SK-N-SH (cell line): ENCODE measurements at regions not wholly inside any gene's neighbourhood (a gene's known extent, or its start where the extent isn't known, plus 50 kb on each side); places are given as distances from the start of the nearest gene placed in this dataset.

Experiments
- CTCF ChIA-PET: fragments of 300-600, 350-600 bp; formaldehyde crosslinking; extraction: SDS; loops from one replicate; lab custom pipeline; 2021; lab: Yijun Ruan, JAX
- POLR2A ChIA-PET: fragments of 350-600 bp; sonication (Branson Sonifier 250); formaldehyde crosslinking; extraction: SDS; loops from one replicate; lab custom pipeline; 2020; ENCODE audit warnings: antibody characterized with exemption, inconsistent platforms; lab: Yijun Ruan, JAX
- DNase-seq: peaks from one replicate; pipeline ENCODE4 v3.0.0; 2012
- H2AFZ ChIP-seq: fragments of 200-600 bp; sonication (generic); 2 replicates; pipeline ENCODE4 v1.8.1; 2016; ENCODE audit warnings: antibody characterized with exemption, mild to moderate bottlenecking, low read depth
- H3F3A ChIP-seq: fragments of 200-600 bp; sonication (generic); replicated peaks from 2 replicates; pipeline ENCODE3; 2016; ENCODE audit warnings: antibody characterized with exemption, mild to moderate bottlenecking; ENCODE audit not compliant: insufficient read depth
- H3K27ac ChIP-seq, 2 experiments: fragments of 200-500 bp in 1 of 2; fragments of 200-600 bp in 1 of 2; sonication (Bioruptor generic) in 1 of 2; sonication (generic), shearing (Covaris generic) in 1 of 2; 2 replicates each; pipeline versions ENCODE4 v1.5.1 to v1.6.1; 2014 to 2016; ENCODE audit warnings: low read depth in 2 of 2, inconsistent platforms in 1 of 2, low read length in 1 of 2, mild to moderate bottlenecking in 1 of 2, mixed read lengths in 1 of 2
- H3K27me3 ChIP-seq: fragments of 200-600 bp; sonication (generic), shearing (Covaris generic); 2 replicates; pipeline ENCODE4 v1.6.1; 2016; ENCODE audit warnings: mixed run types; ENCODE audit not compliant: insufficient read depth
- H3K36me3 ChIP-seq, 2 experiments: fragments of 200-500 bp in 1 of 2; fragments of 200-600 bp in 1 of 2; sonication (Bioruptor generic) in 1 of 2; sonication (generic) in 1 of 2; replicated peaks in 1 of 2; 2 replicates each; pipeline versions ENCODE3 to v1.5.1; 2014 to 2016; ENCODE audit warnings: low read length in 1 of 2, mild to moderate bottlenecking in 1 of 2; ENCODE audit not compliant: insufficient read depth in 2 of 2, control insufficient read depth in 1 of 2
- H3K4me1 ChIP-seq, 2 experiments: fragments of 200-500 bp in 1 of 2; fragments of 200-600 bp in 1 of 2; sonication (Bioruptor generic) in 1 of 2; sonication (generic), shearing (Covaris generic) in 1 of 2; 2 replicates each; pipeline versions ENCODE4 v1.5.1 to v1.6.1; 2014 to 2016; ENCODE audit warnings: low read depth in 1 of 2, low read length in 1 of 2, mixed run types in 1 of 2; ENCODE audit not compliant: insufficient read depth in 2 of 2, control insufficient read depth in 1 of 2
- H3K4me2 ChIP-seq: fragments of 200-600 bp; sonication (generic), shearing (Covaris generic); 2 replicates; pipeline ENCODE4 v1.6.1; 2017; ENCODE audit warnings: mixed run types
- H3K4me3 ChIP-seq, 2 experiments: fragments of 200-500 bp in 1 of 2; fragments of 200-600 bp in 1 of 2; sonication (Bioruptor generic) in 1 of 2; sonication (generic), shearing (Covaris generic) in 1 of 2; 2 replicates each; pipeline versions ENCODE4 v1.5.1 to v1.8.1; 2014 to 2016; ENCODE audit warnings: low read depth in 2 of 2, inconsistent platforms in 1 of 2, low read length in 1 of 2, mild to moderate bottlenecking in 1 of 2, mixed read lengths in 1 of 2, moderate library complexity in 1 of 2
- H3K79me2 ChIP-seq: fragments of 200-600 bp; sonication (generic); 2 replicates; pipeline ENCODE4 v1.8.1; 2017; ENCODE audit warnings: mild to moderate bottlenecking; ENCODE audit not compliant: insufficient read depth
- H3K9ac ChIP-seq: fragments of 200-600 bp; sonication (generic); 2 replicates; pipeline ENCODE4 v1.6.1; 2017; ENCODE audit warnings: mixed run types
- H3K9me2 ChIP-seq: fragments of 200-600 bp; sonication (generic); 2 replicates; pipeline ENCODE4 v1.6.1; 2017; ENCODE audit warnings: mixed run types
- H3K9me3 ChIP-seq: fragments of 200-600 bp; sonication (generic); 2 replicates; pipeline ENCODE4 v1.6.1; 2017; ENCODE audit warnings: mixed run types, mild to moderate bottlenecking, moderate library complexity
- H4K20me1 ChIP-seq: fragments of 200-600 bp; sonication (generic); 2 replicates; pipeline ENCODE4 v1.6.1; 2017; ENCODE audit warnings: mild to moderate bottlenecking, mixed run types; ENCODE audit not compliant: insufficient read depth
- EP300 ChIP-seq, 2 experiments: IDR thresholded peaks; 2 replicates each; pipeline versions ENCODE4 v1.4.0 to v1.6.1; 2012; ENCODE audit warnings: borderline replicate concordance in 1 of 2, low read depth in 1 of 2, low read length in 1 of 2
- FOSL2 ChIP-seq: IDR thresholded peaks from 2 replicates; pipeline ENCODE4 v1.4.0; 2012; ENCODE audit warnings: low read depth, mild to moderate bottlenecking, moderate library complexity, borderline replicate concordance
- FOXJ3 ChIP-seq: sonication (generic); formaldehyde crosslinking; IDR thresholded peaks from 2 replicates; pipeline ENCODE4 v1.5.1; 2020; ENCODE audit warnings: mild to moderate bottlenecking, missing genetic modification reagents
- GABPA ChIP-seq: IDR thresholded peaks from 2 replicates; pipeline ENCODE4 v1.4.0; 2012; ENCODE audit warnings: low read depth, mild to moderate bottlenecking
- GATA2 ChIP-seq: sonication (generic); formaldehyde crosslinking; IDR thresholded peaks from 2 replicates; pipeline ENCODE4 v1.5.0; 2020; ENCODE audit warnings: mild to moderate bottlenecking, missing genetic modification reagents
- JUND ChIP-seq: IDR thresholded peaks from 2 replicates; pipeline ENCODE4 v1.4.0; 2012
- NFIC ChIP-seq: IDR thresholded peaks from 2 replicates; pipeline ENCODE4 v1.4.0; 2012; ENCODE audit warnings: borderline replicate concordance
- POLR2AphosphoS5 ChIP-seq: IDR thresholded peaks from 2 replicates; pipeline ENCODE4 v1.6.1; 2012; ENCODE audit warnings: low read depth, low read length
- RXRA ChIP-seq: IDR thresholded peaks from 2 replicates; pipeline ENCODE4 v1.4.0; 2012; ENCODE audit warnings: low read depth, mild to moderate bottlenecking, borderline replicate concordance
- SIN3A ChIP-seq: IDR thresholded peaks from 2 replicates; pipeline ENCODE4 v1.6.1; 2012; ENCODE audit warnings: low read depth, mild to moderate bottlenecking, low read length, moderate library complexity, borderline replicate concordance
- SMC3 ChIP-seq: IDR thresholded peaks from 2 replicates; pipeline ENCODE4 v1.6.1; 2012; ENCODE audit warnings: low read depth, low read length, improper control_type of control experiment
- TAF1 ChIP-seq: IDR thresholded peaks from 2 replicates; pipeline ENCODE4 v1.6.1; 2012; ENCODE audit warnings: low read depth, mild to moderate bottlenecking, low read length, moderate library complexity, borderline replicate concordance
- TCF12 ChIP-seq: IDR thresholded peaks from 2 replicates; pipeline ENCODE4 v1.4.0; 2012
- TEAD4 ChIP-seq: IDR thresholded peaks from 2 replicates; pipeline ENCODE4 v1.4.0; 2012; ENCODE audit warnings: mild to moderate bottlenecking, borderline replicate concordance; ENCODE audit not compliant: insufficient read depth
- YY1 ChIP-seq: IDR thresholded peaks from 2 replicates; pipeline ENCODE4 v1.4.0; 2012; ENCODE audit warnings: low read depth, mild to moderate bottlenecking
- WGBS: methylation state at CpG from one replicate; pipeline ENCODE4 v1.1.6; 2017; ENCODE audit warnings: low lambda C conversion rate; 5-methylcytosine and 5-hydroxymethylcytosine counted together
- TF ChIP-seq, protein P1 (sequence below): IDR thresholded peaks from 2 replicates; pipeline ENCODE4 v1.4.0; 2012; ENCODE audit warnings: low read depth
- TF ChIP-seq, protein P2 (sequence below): IDR thresholded peaks from 2 replicates; pipeline ENCODE4; 2012
- TF ChIP-seq, protein P3 (sequence below): IDR thresholded peaks from 2 replicates; pipeline ENCODE4 v1.4.0; 2012; ENCODE audit warnings: low read depth, borderline replicate concordance
- TF ChIP-seq, protein P4 (sequence below): IDR thresholded peaks from 2 replicates; pipeline ENCODE4 v1.6.1; 2012; ENCODE audit warnings: mild to moderate bottlenecking, low read depth, low read length, moderate library complexity
- TF ChIP-seq, protein P5 (sequence below): fragments of 200-600 bp; sonication (generic); IDR thresholded peaks from 2 replicates; pipeline ENCODE4 v1.6.1; 2017; ENCODE audit warnings: antibody characterized with exemption, mild to moderate bottlenecking, moderate library complexity

DNA sequence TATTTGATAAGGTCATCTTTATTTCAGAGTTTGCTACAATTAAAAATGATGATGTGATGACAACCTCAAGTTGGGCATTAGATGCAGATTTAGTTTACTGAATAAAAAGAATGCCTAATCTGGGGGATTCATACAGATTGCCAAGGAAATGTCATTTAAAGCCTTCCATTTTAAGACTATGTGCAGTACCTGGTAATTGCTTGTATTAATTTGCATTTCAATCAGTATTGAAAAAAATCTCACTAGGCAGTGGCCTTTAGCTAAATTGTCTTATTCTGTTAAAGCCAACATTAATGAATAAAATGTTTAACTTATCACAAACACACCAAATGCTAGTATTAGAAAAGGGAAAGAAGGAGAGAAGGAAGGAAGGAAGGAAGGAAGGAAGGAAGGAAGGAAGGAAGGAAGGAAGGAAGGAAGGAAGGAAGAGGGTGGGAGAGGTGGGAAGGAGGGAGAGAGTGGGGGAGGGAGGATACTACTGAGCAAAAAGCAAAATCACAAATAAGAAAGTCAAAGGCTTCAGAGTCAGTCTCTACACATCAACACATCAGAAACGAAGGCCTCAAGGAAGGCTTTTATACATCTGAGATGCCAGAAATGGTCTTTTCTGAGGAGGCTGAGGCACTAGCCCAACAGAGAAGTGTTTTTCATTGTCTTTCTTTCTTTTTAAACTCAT lies 271.1 kb upstream of the CLEC14A start:
- CTCF ChIA-PET = no interaction called here
- Histone ChIP-seq H3K4me3 (no peak overlapping the region), H3K27me3 (no peaks in the 10 kb centered on the region), H3K9ac (no peak overlapping the region), H3F3A (no peaks in the 10 kb centered on the region), H3K4me1 (no peaks in the 10 kb centered on the region; a peak in 1 of 4 replicates), H3K27ac (no peak overlapping the region), H3K9me3 (no peaks in the 10 kb centered on the region), H3K79me2 (no peaks in the 10 kb centered on the region), H2AFZ (no peak overlapping the region), H4K20me1 (no peaks in the 10 kb centered on the region), H3K36me3 (no peaks in the 10 kb centered on the region), H3K9me2 (no peaks in the 10 kb centered on the region), H3K4me2 (no peak overlapping the region)
- DNase-seq = no peak
- POLR2A ChIA-PET = no interaction called here
- 0% methylated on average over 1 of the region's 1 CpG for WGBS
- no peak for TF ChIP-seq TAF1
- no peak for TF ChIP-seq FOSL2
- TF ChIP-seq POLR2AphosphoS5 = no peak
- TF ChIP-seq NFIC = no peak
- no peak for TF ChIP-seq TEAD4
- TF ChIP-seq, protein P1, sequence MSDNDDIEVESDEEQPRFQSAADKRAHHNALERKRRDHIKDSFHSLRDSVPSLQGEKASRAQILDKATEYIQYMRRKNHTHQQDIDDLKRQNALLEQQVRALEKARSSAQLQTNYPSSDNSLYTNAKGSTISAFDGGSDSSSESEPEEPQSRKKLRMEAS = no peak
- TF ChIP-seq, protein P2, sequence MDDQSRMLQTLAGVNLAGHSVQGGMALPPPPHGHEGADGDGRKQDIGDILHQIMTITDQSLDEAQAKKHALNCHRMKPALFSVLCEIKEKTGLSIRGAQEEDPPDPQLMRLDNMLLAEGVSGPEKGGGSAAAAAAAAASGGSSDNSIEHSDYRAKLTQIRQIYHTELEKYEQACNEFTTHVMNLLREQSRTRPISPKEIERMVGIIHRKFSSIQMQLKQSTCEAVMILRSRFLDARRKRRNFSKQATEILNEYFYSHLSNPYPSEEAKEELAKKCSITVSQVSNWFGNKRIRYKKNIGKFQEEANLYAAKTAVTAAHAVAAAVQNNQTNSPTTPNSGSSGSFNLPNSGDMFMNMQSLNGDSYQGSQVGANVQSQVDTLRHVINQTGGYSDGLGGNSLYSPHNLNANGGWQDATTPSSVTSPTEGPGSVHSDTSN = no peak
- no peak for TF ChIP-seq EP300 (IDR thresholded peaks at IDR 0.05; ENCODE audit: borderline replicate concordance in 1 of 2, low read depth in 1 of 2, low read length in 1 of 2)
- TF ChIP-seq TCF12 = no peak
- TF ChIP-seq, protein P3, sequence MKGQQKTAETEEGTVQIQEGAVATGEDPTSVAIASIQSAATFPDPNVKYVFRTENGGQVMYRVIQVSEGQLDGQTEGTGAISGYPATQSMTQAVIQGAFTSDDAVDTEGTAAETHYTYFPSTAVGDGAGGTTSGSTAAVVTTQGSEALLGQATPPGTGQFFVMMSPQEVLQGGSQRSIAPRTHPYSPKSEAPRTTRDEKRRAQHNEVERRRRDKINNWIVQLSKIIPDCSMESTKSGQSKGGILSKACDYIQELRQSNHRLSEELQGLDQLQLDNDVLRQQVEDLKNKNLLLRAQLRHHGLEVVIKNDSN = no peak
- no peak for TF ChIP-seq RXRA
- TF ChIP-seq SMC3 = no peak
- no peak for TF ChIP-seq SIN3A
- no peak for TF ChIP-seq JUND
- TF ChIP-seq GABPA = no peak
- TF ChIP-seq, protein P4, sequence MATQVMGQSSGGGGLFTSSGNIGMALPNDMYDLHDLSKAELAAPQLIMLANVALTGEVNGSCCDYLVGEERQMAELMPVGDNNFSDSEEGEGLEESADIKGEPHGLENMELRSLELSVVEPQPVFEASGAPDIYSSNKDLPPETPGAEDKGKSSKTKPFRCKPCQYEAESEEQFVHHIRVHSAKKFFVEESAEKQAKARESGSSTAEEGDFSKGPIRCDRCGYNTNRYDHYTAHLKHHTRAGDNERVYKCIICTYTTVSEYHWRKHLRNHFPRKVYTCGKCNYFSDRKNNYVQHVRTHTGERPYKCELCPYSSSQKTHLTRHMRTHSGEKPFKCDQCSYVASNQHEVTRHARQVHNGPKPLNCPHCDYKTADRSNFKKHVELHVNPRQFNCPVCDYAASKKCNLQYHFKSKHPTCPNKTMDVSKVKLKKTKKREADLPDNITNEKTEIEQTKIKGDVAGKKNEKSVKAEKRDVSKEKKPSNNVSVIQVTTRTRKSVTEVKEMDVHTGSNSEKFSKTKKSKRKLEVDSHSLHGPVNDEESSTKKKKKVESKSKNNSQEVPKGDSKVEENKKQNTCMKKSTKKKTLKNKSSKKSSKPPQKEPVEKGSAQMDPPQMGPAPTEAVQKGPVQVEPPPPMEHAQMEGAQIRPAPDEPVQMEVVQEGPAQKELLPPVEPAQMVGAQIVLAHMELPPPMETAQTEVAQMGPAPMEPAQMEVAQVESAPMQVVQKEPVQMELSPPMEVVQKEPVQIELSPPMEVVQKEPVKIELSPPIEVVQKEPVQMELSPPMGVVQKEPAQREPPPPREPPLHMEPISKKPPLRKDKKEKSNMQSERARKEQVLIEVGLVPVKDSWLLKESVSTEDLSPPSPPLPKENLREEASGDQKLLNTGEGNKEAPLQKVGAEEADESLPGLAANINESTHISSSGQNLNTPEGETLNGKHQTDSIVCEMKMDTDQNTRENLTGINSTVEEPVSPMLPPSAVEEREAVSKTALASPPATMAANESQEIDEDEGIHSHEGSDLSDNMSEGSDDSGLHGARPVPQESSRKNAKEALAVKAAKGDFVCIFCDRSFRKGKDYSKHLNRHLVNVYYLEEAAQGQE = no peak
- TF ChIP-seq, protein P5, sequence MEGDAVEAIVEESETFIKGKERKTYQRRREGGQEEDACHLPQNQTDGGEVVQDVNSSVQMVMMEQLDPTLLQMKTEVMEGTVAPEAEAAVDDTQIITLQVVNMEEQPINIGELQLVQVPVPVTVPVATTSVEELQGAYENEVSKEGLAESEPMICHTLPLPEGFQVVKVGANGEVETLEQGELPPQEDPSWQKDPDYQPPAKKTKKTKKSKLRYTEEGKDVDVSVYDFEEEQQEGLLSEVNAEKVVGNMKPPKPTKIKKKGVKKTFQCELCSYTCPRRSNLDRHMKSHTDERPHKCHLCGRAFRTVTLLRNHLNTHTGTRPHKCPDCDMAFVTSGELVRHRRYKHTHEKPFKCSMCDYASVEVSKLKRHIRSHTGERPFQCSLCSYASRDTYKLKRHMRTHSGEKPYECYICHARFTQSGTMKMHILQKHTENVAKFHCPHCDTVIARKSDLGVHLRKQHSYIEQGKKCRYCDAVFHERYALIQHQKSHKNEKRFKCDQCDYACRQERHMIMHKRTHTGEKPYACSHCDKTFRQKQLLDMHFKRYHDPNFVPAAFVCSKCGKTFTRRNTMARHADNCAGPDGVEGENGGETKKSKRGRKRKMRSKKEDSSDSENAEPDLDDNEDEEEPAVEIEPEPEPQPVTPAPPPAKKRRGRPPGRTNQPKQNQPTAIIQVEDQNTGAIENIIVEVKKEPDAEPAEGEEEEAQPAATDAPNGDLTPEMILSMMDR = no peak
- TF ChIP-seq YY1 = no peak
- TF ChIP-seq FOXJ3 = no peak
- no peak for TF ChIP-seq GATA2
- TF ChIP-seq, all 33 proteins: peak for 0
